ENCODE measurements at regions not wholly inside any gene's neighbourhood (a gene's known extent, or its start where the extent isn't known, plus 50 kb on each side); places are given as distances from the start of the nearest gene placed in this dataset.

- TF ChIP-seq EZH2 (IDR thresholded peaks at IDR 0.05; ENCODE audit: borderline replicate concordance, low read depth, low read length, severe bottlenecking) (no peak), CTCF (IDR thresholded peaks at IDR 0.05; ENCODE audit: extremely low read depth in 1 of 2, insufficient read depth in 1 of 2, low read depth in 1 of 2, low read length in 2 of 2) (no peak), POLR2A (IDR thresholded peaks at IDR 0.05; ENCODE audit: low read depth, low read length) (no peak), FOS (IDR thresholded peaks at IDR 0.05; ENCODE audit: borderline replicate concordance, insufficient read depth, low read length) (no peak), JUN (IDR thresholded peaks at IDR 0.05; ENCODE audit: borderline replicate concordance, insufficient read depth, insufficient read length, low read depth) (no peak), POLR2AphosphoS5 (IDR thresholded peaks at IDR 0.05; ENCODE audit: insufficient read depth, low read depth, low read length) (no peak), GATA2 (IDR thresholded peaks at IDR 0.05; ENCODE audit: insufficient read depth, insufficient read length, low read depth, low read length) (no peak), MYC (IDR thresholded peaks at IDR 0.05; ENCODE audit: low read depth, low read length) (no peak)
- TF ChIP-seq, protein P1, sequence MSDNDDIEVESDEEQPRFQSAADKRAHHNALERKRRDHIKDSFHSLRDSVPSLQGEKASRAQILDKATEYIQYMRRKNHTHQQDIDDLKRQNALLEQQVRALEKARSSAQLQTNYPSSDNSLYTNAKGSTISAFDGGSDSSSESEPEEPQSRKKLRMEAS (IDR thresholded peaks at IDR 0.05; ENCODE audit: insufficient read depth, insufficient read length) = no peak
These were observed 621.3 kb upstream of the ZNF608 start for GRCh38 chr5:125367702-125368101.

All from endothelial cell of umbilical vein (primary cell).